ENCODE measurements at regions not wholly inside any gene's neighbourhood (a gene's known extent, or its start where the extent isn't known, plus 50 kb on each side); places are given as distances from the start of the nearest gene placed in this dataset.

- H3K27me3 ChIP-seq (ENCODE audit: control insufficient read depth, insufficient read depth, low read length): no peaks in the 10 kb centered on the region
- H2AK9ac ChIP-seq (replicated peaks; ENCODE audit: low read depth, low read length, poor library complexity): no peak overlapping the region
- no peak overlapping the region for H3K4ac ChIP-seq (ENCODE audit: low read depth, low read length)
- dilution Hi-C loops (cut with HindIII; ENCODE audit: low sequenced_read_pairs, unreplicated experiment): no loop called here
- DNase-seq: no peak
- peak overlapping the region; percentile 26; the same call in 1 of the 2 replicates for H2AK5ac ChIP-seq (ENCODE audit: low read depth, low read length)
- no peak overlapping the region for H2BK20ac ChIP-seq (ENCODE audit: low read depth, low read length)
- H2AFZ ChIP-seq (replicated peaks; ENCODE audit: low read length, poor library complexity): no peak overlapping the region
- POLR2A ChIA-PET (ENCODE audit: unreplicated experiment): no interaction called here
- no peak for ATAC-seq (ENCODE audit: low read depth)
- H3K9ac ChIP-seq (ENCODE audit: low read depth, low read length): no peak overlapping the region
- 80% methylated on average over 1 of the region's 10 CpGs; no CpG with 5 or more reads in 1 of the 2 experiments for WGBS, 2 experiments (ENCODE audit: extremely low coverage in 2 of 2, insufficient read length in 1 of 2)
- no peak overlapping the region for H4K8ac ChIP-seq (ENCODE audit: low read depth in 2 of 2, low read length in 2 of 2)
- H4K20me1 ChIP-seq (ENCODE audit: insufficient read depth, low read length): peaks cover 43% of the 10 kb centered on the region
- in situ Hi-C loops (cut with MboI; ENCODE audit: low sequenced_read_pairs): no loop called here
- BruUV-seq (replicated peaks): no TSS peak
- no peak overlapping the region for H3K23ac ChIP-seq (ENCODE audit: low read depth, low read length)
- no peak overlapping the region for H2BK15ac ChIP-seq (ENCODE audit: low read depth, low read length)
- no peak overlapping the region for H3K4me2 ChIP-seq (ENCODE audit: low read depth, low read length)
- H2BK5ac ChIP-seq (ENCODE audit: low read depth, low read length, poor library complexity, severe bottlenecking): no peak overlapping the region
- H3K27ac ChIP-seq (ENCODE audit: insufficient read depth, low read length): no peak overlapping the region
- H4K5ac ChIP-seq (ENCODE audit: low read depth, low read length): no peak overlapping the region
- H3K79me1 ChIP-seq (ENCODE audit: low read depth in 1 of 2, low read length in 2 of 2): peaks cover 21 to 78% of the 10 kb centered on the region in 2 experiments; a peak in 3 of 4 replicates
- no peak for TF ChIP-seq RCOR1 (IDR thresholded peaks at IDR 0.05; ENCODE audit: insufficient replicate concordance, low read length)
- TF ChIP-seq FOS (IDR thresholded peaks at IDR 0.05; ENCODE audit: low read depth, low read length): no peak
- TF ChIP-seq, protein P1, sequence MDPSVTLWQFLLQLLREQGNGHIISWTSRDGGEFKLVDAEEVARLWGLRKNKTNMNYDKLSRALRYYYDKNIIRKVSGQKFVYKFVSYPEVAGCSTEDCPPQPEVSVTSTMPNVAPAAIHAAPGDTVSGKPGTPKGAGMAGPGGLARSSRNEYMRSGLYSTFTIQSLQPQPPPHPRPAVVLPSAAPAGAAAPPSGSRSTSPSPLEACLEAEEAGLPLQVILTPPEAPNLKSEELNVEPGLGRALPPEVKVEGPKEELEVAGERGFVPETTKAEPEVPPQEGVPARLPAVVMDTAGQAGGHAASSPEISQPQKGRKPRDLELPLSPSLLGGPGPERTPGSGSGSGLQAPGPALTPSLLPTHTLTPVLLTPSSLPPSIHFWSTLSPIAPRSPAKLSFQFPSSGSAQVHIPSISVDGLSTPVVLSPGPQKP (IDR thresholded peaks at IDR 0.05; ENCODE audit: borderline replicate concordance, low read depth, low read length): no peak
- no peak for TF ChIP-seq RAD21 (IDR thresholded peaks at IDR 0.05; ENCODE audit: low read length)
- TF ChIP-seq NFE2L2 (IDR thresholded peaks at IDR 0.05; ENCODE audit: low read depth, low read length): no peak
- no peak for TF ChIP-seq MAFK (IDR thresholded peaks at IDR 0.05; ENCODE audit: low read depth, low read length)
- TF ChIP-seq CEBPB (IDR thresholded peaks at IDR 0.05; ENCODE audit: low read depth, low read length): no peak
- TF ChIP-seq RFX5 (IDR thresholded peaks at IDR 0.05; ENCODE audit: low read depth, low read length): no peak
- TF ChIP-seq POLR2A (IDR thresholded peaks at IDR 0.05; ENCODE audit: low read depth, low read length): no peak
- no peak for TF ChIP-seq SMC3 (IDR thresholded peaks at IDR 0.05; ENCODE audit: low read depth, low read length)
- TF ChIP-seq CHD1 (IDR thresholded peaks at IDR 0.05; ENCODE audit: low read depth, low read length): no peak
- H3K4me3 ChIP-seq (ENCODE audit: insufficient read depth, low read depth, low read length): no peak overlapping the region
- H3K4me1 ChIP-seq (ENCODE audit: control insufficient read depth, insufficient read depth, low read length): no peaks in the 10 kb centered on the region
- no peak overlapping the region for H2BK120ac ChIP-seq (ENCODE audit: low read depth, low read length)
- peaks cover 48% of the 10 kb centered on the region for H3K36me3 ChIP-seq (ENCODE audit: control insufficient read depth, insufficient read depth, low read length)
- H3K9me3 ChIP-seq (ENCODE audit: control insufficient read depth, insufficient read depth, low read length): no peaks in the 10 kb centered on the region
- H3K14ac ChIP-seq (replicated peaks; ENCODE audit: low read depth, low read length): no peak overlapping the region
- H3K9me1 ChIP-seq (ENCODE audit: insufficient read depth, low read length): no peaks in the 10 kb centered on the region
- no peak overlapping the region for H3K18ac ChIP-seq (ENCODE audit: low read depth, low read length)
- H3K56ac ChIP-seq (ENCODE audit: extremely low read depth, insufficient read depth, low read length): no peak overlapping the region
- CTCF ChIA-PET: interaction anchor here (1.0 kb wide), 1 partner anchor 20 kb away, joined by 3 read pairs; no protein-coding TSS in a partner anchor
- intact Hi-C loops (cut with micrococcal nuclease): no loop called here
- H4K91ac ChIP-seq (ENCODE audit: insufficient read depth, low read depth, low read length): no peak overlapping the region
These were observed 105.2 kb downstream of the RFLNA start for GRCh38 chr12:124400124-124400523.

Data from IMR-90 (cell line).